HCT116 (cell line): ENCODE measurements at regions not wholly inside any gene's neighbourhood (a gene's known extent, or its start where the extent isn't known, plus 50 kb on each side); places are given as distances from the start of the nearest gene placed in this dataset.

Experiments used
- ATAC-seq: fragments of 200-7000 bp; cut with Tn5 transposase; 2 replicates; pipeline ENCODE4 v1.9.1; 2020; ENCODE audit warnings: mild to moderate bottlenecking, moderate library complexity
- BruUV-seq: library from RNA; stranded (reverse); fragments of 400-500 nt; replicated peaks from 2 replicates; lab custom pipeline; 2021; lab: Mats Ljungman, UMichigan
- CTCF ChIA-PET: fragments of 300-600 bp; sonication (Branson Sonifier 250); formaldehyde crosslinking; loops from one replicate; lab custom pipeline; 2021; ENCODE audit warnings: antibody characterized with exemption; lab: Charles Lee
- POLR2A ChIA-PET: fragments of 300-600, 350-600 bp; sonication (Branson Sonifier 250); formaldehyde crosslinking; loops from one replicate; lab custom pipeline; 2021; ENCODE audit warnings: antibody characterized with exemption; lab: Charles Lee
- RAD21 ChIA-PET, 2 experiments: fragments of 300-600 bp; sonication (Branson Sonifier 250); formaldehyde crosslinking; loops; one replicate each; lab custom pipeline; 2023; ENCODE audit warnings: low total read pairs in 2 of 2; ENCODE audit not compliant: uncharacterized antibody in 2 of 2, unreplicated experiment in 2 of 2, low non-redundant PET in 1 of 2; lab: Charles Lee
- DNase-seq: peaks from one replicate; pipeline ENCODE4 v3.0.0-alpha.2; 2010; ENCODE audit warnings: low read depth, low spot score
- H2AFZ ChIP-seq: fragments of 200-600 bp; shearing (Covaris generic), sonication (generic); 2 replicates; pipeline ENCODE4 v1.6.1; 2017; ENCODE audit warnings: low read depth, mixed run types, mixed read lengths, antibody characterized with exemption, low read length; ENCODE audit not compliant: poor library complexity, severe bottlenecking
- H3K27ac ChIP-seq: 2 replicates; pipeline ENCODE4 v1.5.1; 2012; ENCODE audit warnings: low read depth, low read length
- H3K27me3 ChIP-seq: fragments of 200-600 bp; sonication (generic); 2 replicates; pipeline ENCODE4 v1.6.1; 2016; ENCODE audit warnings: mixed run types, low read length, mixed read lengths; ENCODE audit not compliant: insufficient read depth
- H3K36me3 ChIP-seq, 2 experiments: fragments of 200-500 bp in 1 of 2; fragments of 200-600 bp in 1 of 2; sonication (Bioruptor generic) in 1 of 2; sonication (generic) in 1 of 2; 2 replicates each; pipeline versions ENCODE4 v1.5.1 to v1.6.1; 2014 to 2016; ENCODE audit warnings: low read length in 2 of 2, inconsistent platforms in 1 of 2, mixed read lengths in 1 of 2, mixed run types in 1 of 2; ENCODE audit not compliant: insufficient read depth in 2 of 2, control insufficient read depth in 1 of 2
- H3K4me1 ChIP-seq, 2 experiments: fragments of 200-600 bp in 1 of 2; sonication (generic) in 1 of 2; 2 replicates each; pipeline versions ENCODE4 v1.5.1 to v1.6.1; 2012 to 2017; ENCODE audit warnings: low read length in 2 of 2, inconsistent platforms in 1 of 2, mild to moderate bottlenecking in 1 of 2, mixed read lengths in 1 of 2, mixed run types in 1 of 2, moderate library complexity in 1 of 2; ENCODE audit not compliant: insufficient read depth in 2 of 2, control insufficient read depth in 1 of 2
- H3K4me2 ChIP-seq: fragments of 200-600 bp; sonication (generic); 2 replicates; pipeline ENCODE4 v1.6.1; 2017; ENCODE audit warnings: mixed run types, low read length, mixed read lengths
- H3K4me3 ChIP-seq, 2 experiments: fragments of 200-600 bp in 1 of 2; sonication (generic) in 1 of 2; replicated peaks in 1 of 2; 2 replicates each; pipeline ENCODE4 v1.5.1; 2011 to 2016; ENCODE audit warnings: low read length in 2 of 2, control low read depth in 1 of 2, low read depth in 1 of 2, mild to moderate bottlenecking in 1 of 2, mixed read lengths in 1 of 2, mixed run types in 1 of 2
- H3K79me2 ChIP-seq: fragments of 200-600 bp; sonication (generic); 2 replicates; pipeline ENCODE4 v1.6.1; 2017; ENCODE audit warnings: mild to moderate bottlenecking, mixed run types, low read length, moderate library complexity, mixed read lengths; ENCODE audit not compliant: insufficient read depth
- H3K9ac ChIP-seq: fragments of 200-600 bp; sonication (generic); 2 replicates; pipeline ENCODE4 v1.6.1; 2016; ENCODE audit warnings: low read length, mixed read lengths
- H3K9me2 ChIP-seq: fragments of 200-600 bp; sonication (generic), shearing (Covaris generic); 2 replicates; pipeline ENCODE4 v1.6.1; 2017; ENCODE audit warnings: mixed run types, mild to moderate bottlenecking, moderate library complexity; ENCODE audit not compliant: insufficient read depth
- H3K9me3 ChIP-seq, 2 experiments: fragments of 200-500 bp in 1 of 2; fragments of 200-600 bp in 1 of 2; sonication (Bioruptor generic) in 1 of 2; sonication (generic) in 1 of 2; 2 replicates each; pipeline ENCODE4 v1.6.1; 2014 to 2017; ENCODE audit warnings: low read length in 2 of 2, mixed read lengths in 2 of 2, inconsistent platforms in 1 of 2, low read depth in 1 of 2, mild to moderate bottlenecking in 1 of 2, mixed run types in 1 of 2, moderate library complexity in 1 of 2; ENCODE audit not compliant: control insufficient read depth in 1 of 2, insufficient read depth in 1 of 2
- H4K20me1 ChIP-seq: fragments of 200-600 bp; sonication (generic), shearing (Covaris generic); 2 replicates; pipeline ENCODE4 v1.6.1; 2017; ENCODE audit warnings: mixed run types, mild to moderate bottlenecking, moderate library complexity; ENCODE audit not compliant: insufficient read depth
- CEBPB ChIP-seq: IDR thresholded peaks from 2 replicates; pipeline ENCODE4 v1.6.1; 2012; ENCODE audit warnings: low read depth
- CTCF ChIP-seq, 3 experiments: fragments of 200-600 bp in 1 of 3; sonication (generic) in 1 of 3; IDR thresholded peaks in 2 of 3; conservative IDR thresholded peaks in 1 of 3; 2 replicates each; pipeline ENCODE4 v1.5.1; 2012 to 2017; ENCODE audit warnings: low read depth in 2 of 3, low read length in 2 of 3, antibody characterized with exemption in 1 of 3, borderline replicate concordance in 1 of 3, control low read depth in 1 of 3, mild to moderate bottlenecking in 1 of 3, mixed read lengths in 1 of 3, mixed run types in 1 of 3, moderate library complexity in 1 of 3; ENCODE audit not compliant: insufficient read depth in 1 of 3
- ELF1 ChIP-seq: IDR thresholded peaks from 2 replicates; pipeline ENCODE4 v1.6.1; 2012; ENCODE audit warnings: low read depth, borderline replicate concordance
- EZH2 ChIP-seq: fragments of 200-600 bp; sonication (generic); IDR thresholded peaks from 2 replicates; pipeline ENCODE4 v1.6.1; 2017; ENCODE audit warnings: antibody characterized with exemption, mixed run types
- EZH2phosphoT487 ChIP-seq: fragments of 200-600 bp; IDR thresholded peaks from 2 replicates; pipeline ENCODE4 v1.6.1; 2018; ENCODE audit warnings: antibody characterized with exemption, borderline replicate concordance
- FOSL1 ChIP-seq: IDR thresholded peaks from 2 replicates; pipeline ENCODE4 v1.6.1; 2012; ENCODE audit warnings: low read depth
- MAX ChIP-seq: IDR thresholded peaks from 2 replicates; pipeline ENCODE4 v1.6.1; 2012
- POLR2A ChIP-seq: IDR thresholded peaks from 2 replicates; pipeline ENCODE4 v1.7.0; 2011; ENCODE audit warnings: borderline replicate concordance; ENCODE audit not compliant: insufficient read depth, insufficient read length; ENCODE audit errors: extremely low read depth
- POLR2AphosphoS5 ChIP-seq: IDR thresholded peaks from 2 replicates; pipeline ENCODE4 v1.6.1; 2011; ENCODE audit warnings: mild to moderate bottlenecking, low read depth, low read length, moderate library complexity
- RAD21 ChIP-seq: IDR thresholded peaks from 2 replicates; pipeline ENCODE4 v1.6.1; 2012; ENCODE audit warnings: low read depth, mild to moderate bottlenecking
- SIN3A ChIP-seq: IDR thresholded peaks from 2 replicates; pipeline ENCODE4 v1.6.1; 2012; ENCODE audit warnings: low read depth
- SRF ChIP-seq: IDR thresholded peaks from 2 replicates; pipeline ENCODE4 v1.6.1; 2012; ENCODE audit warnings: low read depth
- ZFX ChIP-seq: fragments of 450-650 bp; IDR thresholded peaks from 2 replicates; pipeline ENCODE4 v1.6.1; 2017
- ZNF274 ChIP-seq: fragments of 200-500 bp; sonication (Bioruptor generic); IDR thresholded peaks from 2 replicates; pipeline ENCODE4 v1.6.1; 2014; ENCODE audit warnings: mild to moderate bottlenecking, low read depth, low read length, inconsistent platforms
- intact Hi-C: fragments of 100-400 bp; cut with micrococcal nuclease; formaldehyde crosslinking; loops from 2 replicates; pipeline ENCODE4 v1.10.0; 2022

GRCh38 chr10:2670864-2671263, 396.5 kb upstream of the PFKP start:
- Histone ChIP-seq H4K20me1 (no peaks in the 10 kb centered on the region), H3K4me3 (no peak overlapping the region), H3K79me2 (no peaks in the 10 kb centered on the region), H3K9me3 (peaks cover 0 to 12% of the 10 kb centered on the region in 2 experiments; a peak in 2 of 4 replicates), H3K9ac (no peak overlapping the region), H3K9me2 (no peaks in the 10 kb centered on the region), H2AFZ (no peak overlapping the region), H3K27ac (no peak overlapping the region), H3K4me1 (no peaks in the 10 kb centered on the region), H3K36me3 (no peaks in the 10 kb centered on the region), H3K27me3 (no peaks in the 10 kb centered on the region), H3K4me2 (no peak overlapping the region)
- no peak for DNase-seq
- ATAC-seq = no peak
- ChIA-PET POLR2A (no interaction called here), CTCF (no interaction called here), RAD21 (no interaction called here)
- BruUV-seq = no TSS peak
- no peak for TF ChIP-seq ZFX
- TF ChIP-seq ELF1 = no peak
- no peak for TF ChIP-seq FOSL1
- TF ChIP-seq CTCF (IDR thresholded peaks at IDR 0.05 in 2 of 3, conservative IDR thresholded peaks at IDR 0.05 in 1 of 3; ENCODE audit: borderline replicate concordance in 1 of 3, insufficient read depth in 1 of 3, low read depth in 2 of 3, low read length in 2 of 3) = no peak
- TF ChIP-seq SRF = no peak
- no peak for TF ChIP-seq EZH2
- TF ChIP-seq MAX = no peak
- no peak for TF ChIP-seq POLR2A
- no peak for TF ChIP-seq SIN3A
- no peak for TF ChIP-seq EZH2phosphoT487
- TF ChIP-seq CEBPB = no peak
- TF ChIP-seq ZNF274 = no peak
- TF ChIP-seq POLR2AphosphoS5 = no peak
- TF ChIP-seq RAD21 = no peak
- intact Hi-C loops = no loop called here
